ENCODE measurements at regions not wholly inside any gene's neighbourhood (a gene's known extent, or its start where the extent isn't known, plus 50 kb on each side); places are given as distances from the start of the nearest gene placed in this dataset.

DNA sequence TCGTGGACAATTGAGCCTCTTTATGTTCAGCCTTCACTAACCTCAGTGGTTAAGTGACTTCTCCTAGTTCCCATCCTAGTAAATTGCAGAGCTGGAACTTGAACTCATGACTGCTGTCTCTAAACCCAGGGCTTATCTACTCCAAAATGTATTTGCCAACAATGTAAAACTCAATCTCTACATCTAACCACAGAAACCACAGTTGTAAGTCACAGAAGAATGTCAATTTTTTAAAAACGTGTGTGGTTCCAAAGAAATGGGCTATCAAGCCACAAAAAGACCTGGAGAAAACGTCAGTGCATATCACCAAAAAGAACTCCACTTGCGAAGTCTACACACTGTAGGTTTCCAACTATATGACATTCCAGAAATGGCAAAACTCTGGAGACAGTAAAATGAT lies 172.6 kb upstream of the HMCN1 start:
- peak overlapping the region in 1 of 3 experiments; percentile 48; a peak in 1 of 7 replicates for H3K27ac Mint-ChIP-seq

More for the DNA sequence above, 172.6 kb upstream of the HMCN1 start:
- H4K91ac ChIP-seq (ENCODE audit: insufficient read length, low read depth, low read length), result no peak overlapping the region
- no peak overlapping the region for H3K4me2 ChIP-seq (ENCODE audit: insufficient read depth, insufficient read length, low read length)
- H3T11ph ChIP-seq (ENCODE audit: low read length), result no peak overlapping the region
- no peak overlapping the region for H3K23ac ChIP-seq (ENCODE audit: insufficient read length, low read depth, low read length)
- H3K27me3 ChIP-seq (ENCODE audit: insufficient read depth, low read length), result no peaks in the 10 kb centered on the region
- H3K18ac ChIP-seq (ENCODE audit: insufficient read length, low read depth, low read length), result no peak overlapping the region
- no peak for DNase-seq
- Mint-ChIP-seq H3K4me3 (no peak overlapping the region), H3K4me1 (peaks cover 6 to 7% of the 10 kb centered on the region in 2 experiments), H3K36me3 (ENCODE audit: insufficient read depth in 1 of 3, low read depth in 3 of 3) (no peaks in the 10 kb centered on the region), H3K9me3 (no peaks in the 10 kb centered on the region), H3K27me3 (ENCODE audit: low read depth) (no peaks in the 10 kb centered on the region)
- H3K14ac ChIP-seq (ENCODE audit: insufficient read depth, low read length), result no peak overlapping the region
- H4K20me1 ChIP-seq (ENCODE audit: control insufficient read depth, insufficient read depth, insufficient read length), result no peaks in the 10 kb centered on the region
- H4K8ac ChIP-seq (replicated peaks; ENCODE audit: insufficient read length, low read depth, low read length), result no peak overlapping the region
- no peak overlapping the region for H4K5ac ChIP-seq (ENCODE audit: insufficient read length, low read depth, low read length)
- H3K9me3 ChIP-seq (ENCODE audit: control insufficient read depth, low read depth, low read length), result no peaks in the 10 kb centered on the region
- H3K27ac ChIP-seq (ENCODE audit: insufficient read length, low read depth, low read length), result no peak overlapping the region
- WGBS (ENCODE audit: extremely low coverage, insufficient read length, low lambda C conversion rate), result no CpG with 5 or more reads among the region's 4 CpGs
- TF ChIP-seq CTCF (conservative IDR thresholded peaks at IDR 0.05), result no peak
- no peak overlapping the region for H2AK5ac ChIP-seq (ENCODE audit: insufficient read length, low read length)
- H3K56ac ChIP-seq (ENCODE audit: insufficient read length, low read depth, low read length), result no peak overlapping the region
- no peaks in the 10 kb centered on the region for H3K4me1 ChIP-seq (ENCODE audit: insufficient read depth, low read length)
- no peaks in the 10 kb centered on the region for H3K79me2 ChIP-seq (ENCODE audit: insufficient read depth, low read length)
- H3K4ac ChIP-seq (ENCODE audit: low read depth, low read length), result no peak overlapping the region
- H2BK5ac ChIP-seq (ENCODE audit: insufficient read length, low read length), result no peak overlapping the region
- H3K9ac ChIP-seq (ENCODE audit: extremely low read depth, insufficient read length, low read length), result no peak overlapping the region
- no peak overlapping the region for H2BK120ac ChIP-seq (ENCODE audit: low read depth, low read length, poor library complexity, severe bottlenecking)
- H2BK15ac ChIP-seq (ENCODE audit: low read depth, low read length), result no peak overlapping the region
- H3K79me1 ChIP-seq (ENCODE audit: insufficient read depth, low read depth, low read length, poor library complexity, severe bottlenecking), result no peaks in the 10 kb centered on the region
- H2AFZ ChIP-seq (ENCODE audit: low read length), result no peak overlapping the region
- no peak overlapping the region for H2BK20ac ChIP-seq (ENCODE audit: low read depth, low read length, poor library complexity, severe bottlenecking)
- no peak overlapping the region for H2BK12ac ChIP-seq (ENCODE audit: insufficient read length, low read depth, low read length)
- H3K23me2 ChIP-seq (ENCODE audit: insufficient read length, low read depth, low read length, poor library complexity, severe bottlenecking), result no peaks in the 10 kb centered on the region

Data from H9 (cell line).